Nephron progenitor cell (in vitro differentiated cells): ENCODE measurements at regions not wholly inside any gene's neighbourhood (a gene's known extent, or its start where the extent isn't known, plus 50 kb on each side); places are given as distances from the start of the nearest gene placed in this dataset.

ENCODE experiments used
- DNase-seq: peaks from one replicate; pipeline ENCODE4 v3.0.0; 2021
- H3K27ac Mint-ChIP-seq: 2 replicates; pipeline ENCODE4 v1.8.0; 2021; ENCODE audit warnings: mild to moderate bottlenecking, moderate library complexity, mixed read lengths
- H3K27me3 Mint-ChIP-seq: 2 replicates; pipeline ENCODE4 v1.8.0; 2021; ENCODE audit warnings: mild to moderate bottlenecking, low read depth, mixed read lengths; ENCODE audit not compliant: poor library complexity
- H3K36me3 Mint-ChIP-seq: 2 replicates; pipeline ENCODE4 v1.8.0; 2021; ENCODE audit warnings: low read depth, mixed read lengths
- H3K4me1 Mint-ChIP-seq: 2 replicates; pipeline ENCODE4 v1.8.0; 2021; ENCODE audit warnings: mixed read lengths
- H3K4me3 Mint-ChIP-seq: 2 replicates; pipeline ENCODE4 v1.8.0; 2021; ENCODE audit warnings: mild to moderate bottlenecking, moderate library complexity, mixed read lengths
- H3K9me3 Mint-ChIP-seq: 2 replicates; pipeline ENCODE4 v1.8.0; 2021; ENCODE audit warnings: mild to moderate bottlenecking, moderate library complexity, mixed read lengths
- CTCF ChIP-seq: fragments of 200-600 bp; sonication (generic); IDR thresholded peaks from 2 replicates; pipeline ENCODE4 v1.5.0; 2021; ENCODE audit warnings: antibody characterized with exemption

DNA sequence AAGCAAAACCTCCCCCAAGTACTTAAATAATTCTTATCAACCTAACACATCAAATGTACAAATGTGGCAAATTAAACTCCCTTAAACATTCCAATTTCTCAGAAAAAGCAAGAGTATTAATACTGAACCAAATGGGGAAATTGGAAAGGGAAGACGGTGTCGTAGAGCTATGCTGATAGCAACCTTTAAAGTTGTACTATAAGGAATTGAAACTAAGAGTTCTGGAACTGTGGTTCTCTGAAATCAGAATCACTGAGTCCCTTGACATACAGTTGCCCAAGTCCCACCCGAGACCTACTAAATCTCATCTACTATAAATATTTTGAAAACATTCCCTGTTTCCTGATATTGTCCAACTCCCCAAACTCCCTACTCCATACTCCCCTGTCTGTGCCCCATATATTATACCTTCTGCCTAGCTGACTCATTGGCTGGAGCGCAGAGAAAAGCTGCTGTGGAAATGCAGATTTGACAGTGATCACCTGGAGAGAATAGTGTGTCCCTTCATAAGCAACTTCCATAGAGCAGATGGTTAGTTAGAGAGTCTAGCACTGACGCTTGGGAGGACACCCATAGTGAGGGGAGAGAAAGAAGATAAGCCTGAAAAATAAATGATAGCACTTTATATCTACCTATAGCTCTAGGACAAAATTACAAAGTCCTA lies 51.4 kb upstream of the ITM2B start:
- peaks cover 7% of the 10 kb centered on the region for H3K27me3 Mint-ChIP-seq
- DNase-seq: no peak
- TF ChIP-seq CTCF: no peak
- H3K9me3 Mint-ChIP-seq: no peaks in the 10 kb centered on the region
- H3K27ac Mint-ChIP-seq: no peak overlapping the region
- H3K4me3 Mint-ChIP-seq: no peak overlapping the region
- no peaks in the 10 kb centered on the region for H3K36me3 Mint-ChIP-seq
- no peaks in the 10 kb centered on the region for H3K4me1 Mint-ChIP-seq

- Mint-ChIP-seq H3K9me3 (no peaks in the 10 kb centered on the region), H3K4me1 (no peaks in the 10 kb centered on the region), H3K36me3 (no peaks in the 10 kb centered on the region), H3K27ac (no peak overlapping the region), H3K4me3 (no peak overlapping the region), H3K27me3 (peaks cover 2% of the 10 kb centered on the region)
- DNase-seq: no peak
- TF ChIP-seq CTCF: no peak
Observed at GRCh38 chr13:48178126-48178525, 54.9 kb upstream of the ITM2B start.

- no peaks in the 10 kb centered on the region for H3K36me3 Mint-ChIP-seq
- no peak overlapping the region for H3K4me3 Mint-ChIP-seq
- DNase-seq: no peak
- H3K4me1 Mint-ChIP-seq: no peaks in the 10 kb centered on the region
- H3K27me3 Mint-ChIP-seq: peaks cover 2% of the 10 kb centered on the region
- H3K9me3 Mint-ChIP-seq: no peaks in the 10 kb centered on the region
- no peak for TF ChIP-seq CTCF
- H3K27ac Mint-ChIP-seq: peak overlapping the region; percentile 12
Observed at GRCh38 chr13:48176781-48177180, 56.2 kb upstream of the ITM2B start.

GRCh38 chr13:48175185-48175584 lies 57.8 kb upstream of the ITM2B start:
- peaks cover 4% of the 10 kb centered on the region for H3K27me3 Mint-ChIP-seq
- no peak overlapping the region for H3K4me3 Mint-ChIP-seq
- no peak for TF ChIP-seq CTCF
- H3K4me1 Mint-ChIP-seq: no peaks in the 10 kb centered on the region
- DNase-seq: no peak
- no peaks in the 10 kb centered on the region for H3K9me3 Mint-ChIP-seq
- H3K36me3 Mint-ChIP-seq: no peaks in the 10 kb centered on the region
- H3K27ac Mint-ChIP-seq: no peak overlapping the region

DNA sequence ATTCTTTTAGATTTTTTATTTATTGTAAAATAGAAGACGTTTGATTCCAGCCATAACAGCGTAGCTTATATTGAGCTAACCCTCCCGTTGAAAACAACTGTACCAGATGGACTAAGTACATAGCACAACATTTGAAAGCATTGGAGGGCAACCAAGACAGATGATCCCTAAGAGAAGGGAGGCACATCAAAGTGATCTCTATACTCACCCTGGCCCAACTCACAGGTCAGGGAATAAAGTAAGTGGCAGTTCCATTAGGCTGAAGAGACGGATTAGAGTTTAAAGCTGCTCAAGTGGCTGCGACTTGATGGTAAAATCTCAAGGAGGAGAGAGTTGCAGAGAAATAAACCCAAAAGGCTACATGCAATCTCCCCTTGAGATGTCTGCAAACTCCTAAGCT lies 65.1 kb upstream of the ITM2B start:
- TF ChIP-seq CTCF: no peak
- H3K9me3 Mint-ChIP-seq: no peaks in the 10 kb centered on the region
- H3K4me3 Mint-ChIP-seq: no peak overlapping the region
- H3K4me1 Mint-ChIP-seq: peaks cover 6% of the 10 kb centered on the region
- H3K27ac Mint-ChIP-seq: no peak overlapping the region
- H3K27me3 Mint-ChIP-seq: peaks cover 6% of the 10 kb centered on the region
- H3K36me3 Mint-ChIP-seq: no peaks in the 10 kb centered on the region
- no peak for DNase-seq

DNA sequence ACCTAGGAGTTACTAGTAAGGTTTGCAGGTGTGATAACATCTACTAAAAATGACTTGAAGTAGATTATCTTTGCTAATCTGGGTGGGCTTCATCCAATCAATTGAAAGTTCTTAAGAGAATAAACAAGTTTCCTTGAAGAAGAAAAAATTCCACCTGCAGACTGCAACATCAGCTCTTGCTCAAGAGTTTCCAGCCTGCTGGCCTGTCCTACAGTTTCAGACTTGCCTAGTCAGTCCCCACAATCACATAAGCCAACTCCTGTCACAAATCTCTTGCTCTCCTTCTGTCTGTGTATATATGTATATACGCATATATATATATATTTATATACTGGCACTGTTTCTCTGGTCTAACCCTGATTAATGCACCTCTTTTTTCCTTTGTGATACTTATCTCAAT lies 67.3 kb upstream of the ITM2B start:
- H3K27me3 Mint-ChIP-seq: peaks cover 6% of the 10 kb centered on the region
- H3K9me3 Mint-ChIP-seq: no peaks in the 10 kb centered on the region
- TF ChIP-seq CTCF: no peak
- no peaks in the 10 kb centered on the region for H3K36me3 Mint-ChIP-seq
- no peak overlapping the region for H3K27ac Mint-ChIP-seq
- no peak overlapping the region for H3K4me3 Mint-ChIP-seq
- DNase-seq: no peak
- peaks cover 6% of the 10 kb centered on the region for H3K4me1 Mint-ChIP-seq
